ENCODE measurements at regions not wholly inside any gene's neighbourhood (a gene's known extent, or its start where the extent isn't known, plus 50 kb on each side); places are given as distances from the start of the nearest gene placed in this dataset.
"Not testable (repeated sequence)": the region's sequence is repeated elsewhere in the genome, so short reads cannot be mapped to it uniquely, and the experiment has no call there.

- H3K36me3 ChIP-seq, result no peaks in the 10 kb centered on the region
- DNase-seq (ENCODE audit: extremely low spot score in 2 of 2), result no peak
- TF ChIP-seq POLR2A (IDR thresholded peaks at IDR 0.05) (no peak), CTCF (IDR thresholded peaks at IDR 0.05) (no peak), POLR2AphosphoS5 (IDR thresholded peaks at IDR 0.05; ENCODE audit: insufficient read depth in 1 of 2, low read depth in 1 of 2) (no peak)
- H3K27me3 ChIP-seq, result no peaks in the 10 kb centered on the region
- no peak overlapping the region for H3K4me3 ChIP-seq
- no peak overlapping the region for H3K27ac ChIP-seq
- H3K9me3 ChIP-seq, result no peaks in the 10 kb centered on the region
- H3K4me1 ChIP-seq, result no peaks in the 10 kb centered on the region
- intact Hi-C loops (cut with DNase I), result no loop called here
These were observed 209.8 kb upstream of the NR3C2 start for GRCh38 chr4:148651991-148652390.

GRCh38 chr4:148649652-148650331 lies 207.6 kb upstream of the NR3C2 start:
- TF ChIP-seq CTCF (IDR thresholded peaks at IDR 0.05) (no peak), POLR2AphosphoS5 (IDR thresholded peaks at IDR 0.05; ENCODE audit: insufficient read depth in 1 of 2, low read depth in 1 of 2) (no peak), POLR2A (IDR thresholded peaks at IDR 0.05) (no peak)
- intact Hi-C loops (cut with DNase I), result no loop called here
- DNase-seq (ENCODE audit: extremely low spot score in 2 of 2), result no peak
- no peaks in the 10 kb centered on the region for H3K36me3 ChIP-seq
- H3K9me3 ChIP-seq, result no peaks in the 10 kb centered on the region
- no peak overlapping the region for H3K27ac ChIP-seq
- H3K4me3 ChIP-seq, result no peak overlapping the region
- no peaks in the 10 kb centered on the region for H3K27me3 ChIP-seq
- no peaks in the 10 kb centered on the region for H3K4me1 ChIP-seq

GRCh38 chr4:148643851-148644250 lies 201.6 kb upstream of the NR3C2 start:
- no peaks in the 10 kb centered on the region for H3K9me3 ChIP-seq
- TF ChIP-seq POLR2AphosphoS5 (IDR thresholded peaks at IDR 0.05; ENCODE audit: insufficient read depth in 1 of 2, low read depth in 1 of 2) (no peak), POLR2A (IDR thresholded peaks at IDR 0.05) (no peak), CTCF (IDR thresholded peaks at IDR 0.05) (no peak)
- intact Hi-C loops (cut with DNase I), result no loop called here

GRCh38 chr4:148642907-148643306 lies 200.7 kb upstream of the NR3C2 start:
- Histone ChIP-seq H3K4me1 (no peaks in the 10 kb centered on the region), H3K4me3 (no peak overlapping the region), H3K27ac (no peak overlapping the region), H3K36me3 (no peaks in the 10 kb centered on the region), H3K27me3 (no peaks in the 10 kb centered on the region), H3K9me3 (no peaks in the 10 kb centered on the region)
- TF ChIP-seq POLR2A (IDR thresholded peaks at IDR 0.05), result no peak
- no peak for TF ChIP-seq POLR2AphosphoS5 (IDR thresholded peaks at IDR 0.05; ENCODE audit: insufficient read depth in 1 of 2, low read depth in 1 of 2)
- no peak for TF ChIP-seq CTCF (IDR thresholded peaks at IDR 0.05)
- intact Hi-C loops (cut with DNase I), result no loop called here
- no peak for DNase-seq (ENCODE audit: extremely low spot score in 2 of 2)

More at GRCh38 chr4:148643851-148644250, 201.6 kb upstream of the NR3C2 start:
- H3K36me3 ChIP-seq, result no peaks in the 10 kb centered on the region
- DNase-seq (ENCODE audit: extremely low spot score in 2 of 2), result no peak
- no peak overlapping the region for H3K27ac ChIP-seq
- no peaks in the 10 kb centered on the region for H3K4me1 ChIP-seq
- no peak overlapping the region for H3K4me3 ChIP-seq
- no peaks in the 10 kb centered on the region for H3K27me3 ChIP-seq

- H3K27me3 ChIP-seq; H3K4me1 ChIP-seq; H3K27ac ChIP-seq; H3K9me3 ChIP-seq; H3K36me3 ChIP-seq; H3K4me3 ChIP-seq; DNase-seq (ENCODE audit: extremely low spot score in 2 of 2); intact Hi-C loops (cut with DNase I): not testable (repeated sequence)
These were observed 195.9 kb upstream of the NR3C2 start for GRCh38 chr4:148638079-148638478.

- H3K36me3 ChIP-seq; H3K4me1 ChIP-seq; intact Hi-C loops (cut with DNase I); H3K27ac ChIP-seq; DNase-seq (ENCODE audit: extremely low spot score in 2 of 2); H3K27me3 ChIP-seq; H3K4me3 ChIP-seq; H3K9me3 ChIP-seq: not testable (repeated sequence)
These were observed 195.2 kb upstream of the NR3C2 start for GRCh38 chr4:148637453-148637852.

Data from vagina (tissue), 2 donors.